SU-DHL-6 (cell line): ENCODE measurements at regions not wholly inside any gene's neighbourhood (a gene's known extent, or its start where the extent isn't known, plus 50 kb on each side); places are given as distances from the start of the nearest gene placed in this dataset.

Source experiments
- H2AFZ ChIP-seq: fragments of 200-600 bp; sonication (generic); 2 replicates; pipeline ENCODE4 v1.6.1; 2014; ENCODE audit warnings: low read depth, mild to moderate bottlenecking, moderate library complexity, mixed read lengths, antibody characterized with exemption, low read length; ENCODE audit not compliant: severe bottlenecking
- H3F3A ChIP-seq: fragments of 200-600 bp; shearing (Covaris generic); 2 replicates; pipeline ENCODE4 v1.6.0; 2016; ENCODE audit warnings: antibody characterized with exemption, mild to moderate bottlenecking; ENCODE audit not compliant: insufficient read depth
- H3K27ac ChIP-seq: fragments of 200-600 bp; sonication (generic); 2 replicates; pipeline ENCODE4 v1.5.1; 2016; ENCODE audit warnings: low read depth, mild to moderate bottlenecking, low read length, moderate library complexity, mixed read lengths
- H3K27me3 ChIP-seq: fragments of 200-600 bp; sonication (generic), shearing (Covaris generic); 2 replicates; pipeline ENCODE4 v1.6.0; 2014; ENCODE audit warnings: mild to moderate bottlenecking, low read length
- H3K36me3 ChIP-seq: fragments of 200-600 bp; sonication (generic); 2 replicates; pipeline ENCODE4 v1.6.1; 2014; ENCODE audit warnings: mild to moderate bottlenecking, low read length, mixed read lengths
- H3K4me2 ChIP-seq: fragments of 300-600, 200-600 bp; shearing (Covaris generic), sonication (generic); 2 replicates; pipeline ENCODE4 v1.6.0; 2014; ENCODE audit warnings: low read length, low read depth, mild to moderate bottlenecking; ENCODE audit not compliant: poor library complexity, severe bottlenecking
- H3K4me3 ChIP-seq: fragments of 200-600 bp; sonication (generic); 2 replicates; pipeline ENCODE4 v1.5.1; 2014; ENCODE audit warnings: antibody characterized with exemption, low read length, mild to moderate bottlenecking, mixed read lengths; ENCODE audit not compliant: insufficient read depth, poor library complexity, severe bottlenecking
- H3K79me2 ChIP-seq: fragments of 200-600 bp; sonication (generic); 2 replicates; pipeline ENCODE4 v1.6.1; 2014; ENCODE audit warnings: mild to moderate bottlenecking, low read length, moderate library complexity; ENCODE audit not compliant: insufficient read depth
- H3K9ac ChIP-seq: fragments of 200-600 bp; sonication (generic); 2 replicates; pipeline ENCODE4 v1.7.0; 2014; ENCODE audit warnings: mild to moderate bottlenecking, low read length
- H3K9me2 ChIP-seq: fragments of 200-600 bp; sonication (generic); replicated peaks from 2 replicates; pipeline ENCODE4 v1.6.1; 2014; ENCODE audit warnings: low read length; ENCODE audit not compliant: insufficient read depth
- H3K9me3 ChIP-seq: fragments of 200-600 bp; sonication (generic); 2 replicates; pipeline ENCODE4 v1.6.1; 2014; ENCODE audit warnings: low read length, mixed read lengths; ENCODE audit not compliant: insufficient read depth
- H4K20me1 ChIP-seq: fragments of 200-600 bp; sonication (generic); 2 replicates; pipeline ENCODE4 v1.6.1; 2014; ENCODE audit warnings: low read depth, mild to moderate bottlenecking, antibody characterized with exemption, low read length, moderate library complexity, mixed read lengths
- EZH2phosphoT487 ChIP-seq: fragments of 200-600 bp; sonication (generic), shearing (Covaris generic); conservative IDR thresholded peaks from 2 replicates; pipeline ENCODE4 v1.6.1; 2018; ENCODE audit warnings: mild to moderate bottlenecking, antibody characterized with exemption, low read length, moderate library complexity, mixed read lengths
- TF ChIP-seq, protein P1 (sequence below): fragments of 200-600 bp; sonication (generic); IDR thresholded peaks from one replicate; pipeline ENCODE4 v1.5.1; 2017; ENCODE audit warnings: antibody characterized with exemption, mild to moderate bottlenecking, low read length, moderate library complexity; ENCODE audit not compliant: insufficient read depth, poor library complexity, severe bottlenecking

DNA sequence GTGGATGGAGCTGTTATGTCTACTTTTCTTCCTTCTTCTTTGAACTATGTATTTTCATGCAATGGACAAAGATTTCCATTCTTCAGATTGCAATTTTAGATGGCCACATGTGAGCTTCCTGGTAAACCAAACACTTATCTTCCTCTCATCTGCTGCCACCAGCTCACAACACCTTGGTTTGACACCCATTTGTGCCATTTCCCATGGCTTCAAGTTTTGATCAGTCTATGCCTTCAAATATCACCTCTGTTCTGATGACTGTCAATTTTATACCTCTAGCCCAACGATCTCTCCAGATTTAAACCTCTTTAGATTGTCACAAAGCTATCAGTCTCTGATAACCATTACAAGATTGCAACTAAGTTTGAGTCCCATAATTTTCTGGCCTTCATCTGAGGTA is 147.2 kb downstream of the TMEM38B start:
- Histone ChIP-seq H3K36me3 (no peaks in the 10 kb centered on the region), H3K9me3 (no peaks in the 10 kb centered on the region), H3K27me3 (no peaks in the 10 kb centered on the region), H3K9me2 (no peaks in the 10 kb centered on the region), H3F3A (no peaks in the 10 kb centered on the region), H3K4me3 (no peak overlapping the region), H3K79me2 (no peaks in the 10 kb centered on the region), H4K20me1 (no peaks in the 10 kb centered on the region), H3K27ac (no peak overlapping the region), H2AFZ (no peak overlapping the region), H3K9ac (no peak overlapping the region), H3K4me2 (no peak overlapping the region)
- TF ChIP-seq, protein P1, sequence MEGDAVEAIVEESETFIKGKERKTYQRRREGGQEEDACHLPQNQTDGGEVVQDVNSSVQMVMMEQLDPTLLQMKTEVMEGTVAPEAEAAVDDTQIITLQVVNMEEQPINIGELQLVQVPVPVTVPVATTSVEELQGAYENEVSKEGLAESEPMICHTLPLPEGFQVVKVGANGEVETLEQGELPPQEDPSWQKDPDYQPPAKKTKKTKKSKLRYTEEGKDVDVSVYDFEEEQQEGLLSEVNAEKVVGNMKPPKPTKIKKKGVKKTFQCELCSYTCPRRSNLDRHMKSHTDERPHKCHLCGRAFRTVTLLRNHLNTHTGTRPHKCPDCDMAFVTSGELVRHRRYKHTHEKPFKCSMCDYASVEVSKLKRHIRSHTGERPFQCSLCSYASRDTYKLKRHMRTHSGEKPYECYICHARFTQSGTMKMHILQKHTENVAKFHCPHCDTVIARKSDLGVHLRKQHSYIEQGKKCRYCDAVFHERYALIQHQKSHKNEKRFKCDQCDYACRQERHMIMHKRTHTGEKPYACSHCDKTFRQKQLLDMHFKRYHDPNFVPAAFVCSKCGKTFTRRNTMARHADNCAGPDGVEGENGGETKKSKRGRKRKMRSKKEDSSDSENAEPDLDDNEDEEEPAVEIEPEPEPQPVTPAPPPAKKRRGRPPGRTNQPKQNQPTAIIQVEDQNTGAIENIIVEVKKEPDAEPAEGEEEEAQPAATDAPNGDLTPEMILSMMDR, result no peak

DNA sequence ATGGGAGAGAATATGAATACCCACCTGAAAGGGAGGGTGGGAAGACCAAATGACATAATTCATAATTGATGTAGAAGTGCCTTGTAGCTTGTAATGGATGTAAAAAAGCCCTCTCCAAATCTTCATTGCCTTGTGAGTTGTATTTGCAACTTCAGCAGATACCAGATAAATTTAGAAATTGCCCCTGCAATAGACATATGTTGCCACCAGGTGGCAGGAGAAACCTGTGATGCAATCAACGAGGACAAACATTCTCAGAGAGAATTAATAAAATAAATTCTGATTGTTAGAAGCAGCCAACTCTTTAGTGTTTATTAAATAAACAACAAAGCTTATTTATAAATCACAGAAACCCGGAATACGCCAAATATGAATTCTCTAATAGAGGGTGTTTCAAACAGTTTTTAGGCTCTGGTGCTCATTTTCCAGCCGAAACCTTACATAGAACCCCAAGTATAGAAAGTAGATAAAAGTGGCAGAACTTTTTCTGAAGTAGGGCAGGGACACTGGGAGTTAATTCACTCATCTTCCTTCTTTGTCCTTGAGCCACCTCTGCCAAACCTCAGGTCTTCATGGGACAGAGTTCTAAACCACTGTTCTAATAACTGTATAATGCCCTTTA is 147.8 kb downstream of the TMEM38B start:
- Histone ChIP-seq H3K9me2 (no peaks in the 10 kb centered on the region), H3K4me2 (no peak overlapping the region), H3K27ac (no peak overlapping the region), H3K36me3 (no peaks in the 10 kb centered on the region), H2AFZ (no peak overlapping the region), H3K27me3 (no peaks in the 10 kb centered on the region), H3K9ac (no peak overlapping the region), H3F3A (no peaks in the 10 kb centered on the region), H3K79me2 (no peaks in the 10 kb centered on the region), H3K9me3 (no peaks in the 10 kb centered on the region), H4K20me1 (no peaks in the 10 kb centered on the region), H3K4me3 (no peak overlapping the region)
- TF ChIP-seq, protein P1, result peak; percentile 89
- TF ChIP-seq EZH2phosphoT487, result no peak

DNA sequence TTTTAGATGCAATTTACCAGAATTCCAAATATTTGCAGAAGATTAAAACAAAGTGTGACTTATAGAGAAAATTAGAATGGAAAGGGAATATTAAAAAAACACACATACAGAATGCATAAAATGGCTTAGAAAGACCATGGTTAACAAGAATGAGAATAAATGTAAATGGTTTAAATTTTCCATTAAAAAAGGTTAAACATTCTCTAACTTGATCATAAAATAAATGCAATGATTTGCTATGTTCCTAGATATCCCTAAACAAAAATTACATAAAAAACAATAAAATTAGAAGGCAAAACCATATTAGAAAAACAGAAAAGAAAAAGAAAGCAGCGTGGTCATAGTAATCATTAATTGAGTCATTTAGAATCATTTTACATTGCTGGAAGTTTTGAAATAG is 152.5 kb downstream of the TMEM38B start:
- Histone ChIP-seq H3K27me3 (no peaks in the 10 kb centered on the region), H3K36me3 (no peaks in the 10 kb centered on the region), H3K4me3 (no peak overlapping the region), H3K27ac (no peak overlapping the region), H4K20me1 (no peaks in the 10 kb centered on the region), H3F3A (no peaks in the 10 kb centered on the region), H3K9ac (no peak overlapping the region), H3K9me2 (no peaks in the 10 kb centered on the region), H2AFZ (no peak overlapping the region), H3K4me2 (no peak overlapping the region), H3K79me2 (no peaks in the 10 kb centered on the region), H3K9me3 (no peaks in the 10 kb centered on the region)
- TF ChIP-seq, protein P1, result no peak
- TF ChIP-seq EZH2phosphoT487, result no peak
